Astrocyte (in vitro differentiated cells and primary cell): ENCODE measurements at regions not wholly inside any gene's neighbourhood (a gene's known extent, or its start where the extent isn't known, plus 50 kb on each side); places are given as distances from the start of the nearest gene placed in this dataset.

Experiments used
- EZH2 ChIP-seq: IDR thresholded peaks from 2 replicates; pipeline ENCODE4 v1.6.1; 2012; ENCODE audit warnings: mild to moderate bottlenecking, low read length, inconsistent platforms; ENCODE audit not compliant: insufficient read depth
- TF ChIP-seq, protein P1 (sequence below): IDR thresholded peaks from 2 replicates; pipeline ENCODE4 v1.5.1; 2011; ENCODE audit warnings: low read depth, mild to moderate bottlenecking, inconsistent platforms, low read length, moderate library complexity; ENCODE audit not compliant: insufficient read depth

DNA sequence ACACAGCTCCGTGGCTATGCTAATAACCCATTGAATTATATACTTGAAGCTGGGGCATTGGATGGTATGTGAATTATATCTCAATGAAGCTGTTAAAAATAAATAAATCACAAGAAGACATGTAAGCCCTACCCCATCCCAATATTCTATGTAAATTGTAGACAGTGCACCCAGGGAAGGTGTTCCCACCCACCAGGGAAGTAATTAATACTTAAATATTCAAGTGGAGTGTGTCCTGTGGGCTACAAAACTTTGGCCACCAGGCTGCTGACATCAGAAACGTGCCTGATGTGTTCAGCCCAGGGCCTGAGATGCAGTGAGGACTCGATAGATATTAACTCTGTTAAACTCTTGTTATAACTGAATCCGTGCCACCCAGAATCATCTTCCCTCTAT lies 240.4 kb upstream of the RREB1 start:
- TF ChIP-seq, protein P1, sequence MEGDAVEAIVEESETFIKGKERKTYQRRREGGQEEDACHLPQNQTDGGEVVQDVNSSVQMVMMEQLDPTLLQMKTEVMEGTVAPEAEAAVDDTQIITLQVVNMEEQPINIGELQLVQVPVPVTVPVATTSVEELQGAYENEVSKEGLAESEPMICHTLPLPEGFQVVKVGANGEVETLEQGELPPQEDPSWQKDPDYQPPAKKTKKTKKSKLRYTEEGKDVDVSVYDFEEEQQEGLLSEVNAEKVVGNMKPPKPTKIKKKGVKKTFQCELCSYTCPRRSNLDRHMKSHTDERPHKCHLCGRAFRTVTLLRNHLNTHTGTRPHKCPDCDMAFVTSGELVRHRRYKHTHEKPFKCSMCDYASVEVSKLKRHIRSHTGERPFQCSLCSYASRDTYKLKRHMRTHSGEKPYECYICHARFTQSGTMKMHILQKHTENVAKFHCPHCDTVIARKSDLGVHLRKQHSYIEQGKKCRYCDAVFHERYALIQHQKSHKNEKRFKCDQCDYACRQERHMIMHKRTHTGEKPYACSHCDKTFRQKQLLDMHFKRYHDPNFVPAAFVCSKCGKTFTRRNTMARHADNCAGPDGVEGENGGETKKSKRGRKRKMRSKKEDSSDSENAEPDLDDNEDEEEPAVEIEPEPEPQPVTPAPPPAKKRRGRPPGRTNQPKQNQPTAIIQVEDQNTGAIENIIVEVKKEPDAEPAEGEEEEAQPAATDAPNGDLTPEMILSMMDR, result no peak
- TF ChIP-seq EZH2, result no peak
